ENCODE measurements at regions not wholly inside any gene's neighbourhood (a gene's known extent, or its start where the extent isn't known, plus 50 kb on each side); places are given as distances from the start of the nearest gene placed in this dataset.
"Not testable (repeated sequence)": the region's sequence is repeated elsewhere in the genome, so short reads cannot be mapped to it uniquely, and the experiment has no call there.

DNA sequence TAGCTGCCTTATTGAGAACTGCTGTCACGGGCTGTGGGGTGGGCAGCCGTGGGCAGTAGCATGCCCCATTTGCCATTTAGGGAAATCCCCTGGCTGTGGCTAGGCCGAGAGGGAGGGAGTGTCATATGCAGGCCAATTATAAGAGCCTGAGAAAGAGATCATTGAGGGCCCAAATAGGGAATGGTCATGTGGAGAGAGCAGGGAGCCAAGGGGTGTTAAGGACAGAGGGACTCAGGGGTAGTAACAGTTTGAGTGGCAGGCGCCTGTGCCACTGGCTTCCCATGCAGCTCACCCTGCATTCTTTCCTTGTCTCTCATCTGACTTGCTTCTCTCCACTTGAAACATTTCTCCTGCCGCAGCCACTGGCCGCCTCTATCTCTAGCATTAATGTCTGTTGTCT, 3070.8 kb downstream of the RPIA start:
- TF ChIP-seq, protein P1, sequence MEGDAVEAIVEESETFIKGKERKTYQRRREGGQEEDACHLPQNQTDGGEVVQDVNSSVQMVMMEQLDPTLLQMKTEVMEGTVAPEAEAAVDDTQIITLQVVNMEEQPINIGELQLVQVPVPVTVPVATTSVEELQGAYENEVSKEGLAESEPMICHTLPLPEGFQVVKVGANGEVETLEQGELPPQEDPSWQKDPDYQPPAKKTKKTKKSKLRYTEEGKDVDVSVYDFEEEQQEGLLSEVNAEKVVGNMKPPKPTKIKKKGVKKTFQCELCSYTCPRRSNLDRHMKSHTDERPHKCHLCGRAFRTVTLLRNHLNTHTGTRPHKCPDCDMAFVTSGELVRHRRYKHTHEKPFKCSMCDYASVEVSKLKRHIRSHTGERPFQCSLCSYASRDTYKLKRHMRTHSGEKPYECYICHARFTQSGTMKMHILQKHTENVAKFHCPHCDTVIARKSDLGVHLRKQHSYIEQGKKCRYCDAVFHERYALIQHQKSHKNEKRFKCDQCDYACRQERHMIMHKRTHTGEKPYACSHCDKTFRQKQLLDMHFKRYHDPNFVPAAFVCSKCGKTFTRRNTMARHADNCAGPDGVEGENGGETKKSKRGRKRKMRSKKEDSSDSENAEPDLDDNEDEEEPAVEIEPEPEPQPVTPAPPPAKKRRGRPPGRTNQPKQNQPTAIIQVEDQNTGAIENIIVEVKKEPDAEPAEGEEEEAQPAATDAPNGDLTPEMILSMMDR (IDR thresholded peaks at IDR 0.05) = not testable (repeated sequence)
- TF ChIP-seq POLR2A (IDR thresholded peaks at IDR 0.05) = not testable (repeated sequence)
